NCI-H128 (cell line): ENCODE measurements at regions not wholly inside any gene's neighbourhood (a gene's known extent, or its start where the extent isn't known, plus 50 kb on each side); places are given as distances from the start of the nearest gene placed in this dataset.

Experiments used
- DNase-seq: peaks from one replicate; lab custom pipeline; 2025; ENCODE audit not compliant: unreplicated experiment; lab: John Stamatoyannopoulos, UW

DNA sequence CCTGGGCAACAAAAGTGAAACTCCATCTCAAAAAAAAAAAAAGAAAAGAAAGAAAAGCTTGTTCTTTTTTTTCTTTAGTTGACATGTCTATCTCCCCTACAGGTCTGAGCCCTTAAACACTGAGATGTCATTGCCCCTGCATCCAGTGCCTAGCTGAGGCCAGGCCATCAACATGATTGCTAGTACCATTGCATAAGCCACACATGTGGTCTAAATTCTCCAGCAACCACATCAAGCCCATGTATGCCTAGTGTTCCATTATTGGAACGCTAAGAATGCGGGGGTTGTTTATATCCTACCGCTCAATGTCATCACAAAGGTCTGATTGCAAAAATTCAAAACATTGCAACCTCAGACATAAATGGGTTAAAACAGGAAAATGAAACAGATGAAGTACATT lies 62.7 kb downstream of the NPTX2 start:
- DNase-seq: no peak

DNA sequence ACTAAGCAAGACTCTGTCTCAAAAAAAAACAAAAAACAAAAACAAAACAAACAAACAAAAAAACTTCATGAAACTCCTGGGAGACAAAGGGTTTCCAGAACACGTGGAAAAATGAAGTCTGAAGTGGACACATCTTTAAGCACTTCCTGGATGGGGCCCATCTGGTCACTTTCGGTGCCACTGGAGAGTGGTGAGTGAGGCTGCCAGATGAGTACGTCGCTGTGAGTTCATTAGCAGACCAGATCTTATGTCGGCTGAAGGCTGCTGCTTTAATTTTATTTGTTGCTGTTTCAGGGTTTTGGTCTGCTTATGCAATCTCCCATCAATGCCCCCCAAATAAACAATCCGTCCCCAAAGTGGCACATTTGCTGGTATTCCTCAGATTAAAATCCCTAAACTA lies 64.4 kb downstream of the NPTX2 start:
- DNase-seq: no peak

DNA sequence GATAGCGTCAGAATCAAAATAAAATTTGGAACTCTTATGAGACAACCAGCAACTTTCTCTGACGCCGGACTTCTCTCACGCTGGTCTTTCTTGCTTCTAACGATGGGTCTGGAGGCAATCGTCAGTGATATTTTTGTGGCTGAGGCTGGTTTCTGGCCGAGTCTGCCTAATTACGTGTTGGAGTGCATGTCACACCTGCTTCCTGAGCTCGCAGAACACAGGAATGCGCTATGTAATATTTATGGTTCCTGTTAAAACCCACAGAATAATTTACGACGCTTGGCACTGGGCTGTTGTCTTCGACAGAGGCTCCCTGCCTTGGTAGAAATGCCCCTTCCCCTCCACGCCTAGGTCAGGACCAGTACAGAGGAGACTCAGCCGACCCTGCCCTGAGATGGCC lies 64.9 kb downstream of the NPTX2 start:
- DNase-seq: no peak

DNA sequence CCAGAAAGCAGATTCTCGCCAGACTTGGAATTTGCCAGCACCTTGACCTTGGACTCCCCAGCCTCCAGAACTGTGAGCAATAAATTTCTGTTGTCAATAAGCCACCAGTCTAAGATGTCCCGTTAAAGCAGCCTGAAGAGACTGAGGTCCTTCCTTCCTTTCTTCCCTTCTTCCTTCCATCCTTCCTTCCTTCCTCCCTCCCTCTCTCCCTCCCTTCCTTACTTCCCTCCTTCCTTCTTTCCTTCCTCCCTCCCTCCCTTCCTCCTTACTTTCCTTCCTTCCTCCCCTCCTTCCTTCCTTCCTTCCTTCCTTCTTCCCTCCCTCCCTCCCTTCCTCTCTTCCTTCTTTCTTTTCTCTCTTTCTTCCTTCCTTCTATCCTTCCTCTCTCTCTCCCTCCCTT lies 66.4 kb downstream of the NPTX2 start:
- DNase-seq: no peak

DNA sequence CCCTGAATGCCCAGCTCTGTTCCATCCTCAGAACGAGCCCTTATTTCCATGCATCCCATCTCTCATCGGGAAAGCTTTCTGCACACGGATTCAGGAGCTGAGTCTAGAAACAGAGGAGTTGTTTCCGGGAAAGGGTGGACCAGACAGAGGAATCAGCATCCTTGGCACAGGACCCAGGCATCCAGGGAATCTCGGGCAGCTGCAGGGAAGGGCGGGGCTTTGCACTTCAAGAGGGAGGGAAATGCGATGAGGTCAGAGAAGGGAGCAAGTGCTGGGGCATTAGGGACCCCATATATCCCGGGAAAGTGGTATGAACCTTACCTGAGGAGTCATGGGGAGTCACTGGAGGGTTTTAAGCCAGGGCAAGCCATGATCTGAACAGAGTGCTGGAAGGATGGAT lies 68.5 kb downstream of the NPTX2 start:
- DNase-seq: no peak

DNA sequence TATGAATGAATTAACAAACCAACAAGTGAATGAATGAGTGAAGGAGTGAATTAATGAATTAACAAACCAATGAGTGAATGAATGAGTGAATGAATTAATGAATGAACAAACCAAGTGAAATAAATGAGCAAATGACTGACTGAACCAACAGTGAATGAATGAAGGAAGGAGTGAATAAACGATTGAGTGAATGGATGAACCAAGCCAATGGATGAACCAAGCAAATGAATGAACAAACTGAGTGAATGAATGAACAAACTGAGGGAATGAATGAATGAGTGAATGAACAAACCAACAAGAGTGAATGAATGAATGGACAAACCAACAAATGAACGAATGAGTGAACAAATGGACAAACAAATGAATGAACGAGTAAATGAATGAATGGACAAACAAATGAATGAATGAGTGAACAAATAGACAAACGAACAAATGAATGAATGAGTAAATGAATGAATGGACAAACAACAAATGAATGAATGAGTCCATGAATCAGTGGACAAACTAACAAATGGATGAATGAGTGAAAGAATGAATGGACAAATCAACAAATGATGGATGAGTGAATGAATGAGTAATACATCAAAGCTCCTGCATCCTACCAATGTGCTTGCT lies 69.5 kb downstream of the NPTX2 start:
- DNase-seq: no peak

DNA sequence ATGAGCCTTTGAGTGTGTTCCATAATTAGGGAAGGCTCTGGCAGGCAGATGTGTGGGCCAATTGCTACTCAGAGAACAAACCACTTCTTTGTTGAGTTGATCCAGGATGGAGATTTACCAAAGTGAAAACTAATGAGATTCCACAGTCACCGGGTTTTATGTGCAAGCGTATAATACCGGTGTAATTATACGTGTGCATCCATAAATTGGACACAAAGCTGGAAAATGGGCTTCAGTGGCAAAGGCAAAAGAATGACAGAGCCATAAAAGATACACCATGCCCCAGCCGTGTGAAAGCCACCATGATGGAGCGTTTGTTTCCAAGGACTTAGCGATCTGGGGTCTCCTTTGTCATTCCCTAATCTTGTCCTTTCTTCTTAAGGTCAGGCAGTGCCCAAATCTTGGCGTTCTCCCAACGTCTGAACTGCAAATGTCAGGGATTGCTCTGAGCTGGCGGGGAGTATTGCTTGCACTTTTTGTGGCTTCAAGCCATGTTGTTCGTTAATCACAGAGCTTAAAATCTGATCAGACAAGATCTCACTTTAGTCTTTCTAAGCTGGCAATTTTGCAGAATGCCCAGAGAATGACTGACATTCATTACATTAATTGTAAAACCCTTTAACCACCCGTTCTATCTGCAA lies 70.1 kb downstream of the NPTX2 start:
- DNase-seq: no peak

DNA sequence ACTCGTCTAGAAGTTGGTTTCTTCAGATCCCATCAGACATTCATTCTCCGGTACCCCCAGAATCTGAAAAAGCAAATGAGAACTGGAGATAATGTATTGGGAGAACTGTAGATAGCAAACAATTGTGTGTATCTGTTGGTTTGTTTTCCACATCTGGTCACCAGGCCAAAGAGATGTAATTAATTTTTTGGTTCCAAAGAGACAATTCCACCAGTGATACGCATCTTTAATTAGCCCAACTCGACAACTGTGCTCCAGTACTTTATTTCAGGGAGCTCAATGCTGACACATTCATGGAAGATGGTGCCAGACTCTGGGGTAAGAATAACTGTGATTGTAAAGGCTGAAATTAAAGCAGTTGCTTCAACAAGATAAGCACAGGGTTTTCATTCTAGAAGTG lies 74.5 kb downstream of the NPTX2 start:
- no peak for DNase-seq

DNA sequence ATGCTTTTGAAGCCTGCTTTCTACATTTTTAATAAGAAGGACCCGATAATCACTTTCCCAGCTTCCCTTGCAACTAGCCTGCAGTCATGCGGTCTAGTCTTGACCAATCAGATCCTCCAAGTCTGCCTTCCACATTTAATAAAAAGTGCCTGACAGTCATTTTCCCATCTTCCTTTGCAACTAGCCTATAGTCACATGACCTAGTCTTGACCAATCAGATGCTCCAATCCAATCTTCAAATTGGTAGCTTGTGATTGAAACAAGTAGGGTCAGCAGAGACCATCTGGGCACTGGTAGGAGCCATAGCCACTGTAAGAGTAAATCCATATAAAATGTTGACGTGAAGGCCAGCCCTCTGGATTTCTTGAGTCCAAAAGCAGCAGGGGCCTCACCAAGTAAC lies 80.0 kb downstream of the NPTX2 start:
- no peak for DNase-seq

DNA sequence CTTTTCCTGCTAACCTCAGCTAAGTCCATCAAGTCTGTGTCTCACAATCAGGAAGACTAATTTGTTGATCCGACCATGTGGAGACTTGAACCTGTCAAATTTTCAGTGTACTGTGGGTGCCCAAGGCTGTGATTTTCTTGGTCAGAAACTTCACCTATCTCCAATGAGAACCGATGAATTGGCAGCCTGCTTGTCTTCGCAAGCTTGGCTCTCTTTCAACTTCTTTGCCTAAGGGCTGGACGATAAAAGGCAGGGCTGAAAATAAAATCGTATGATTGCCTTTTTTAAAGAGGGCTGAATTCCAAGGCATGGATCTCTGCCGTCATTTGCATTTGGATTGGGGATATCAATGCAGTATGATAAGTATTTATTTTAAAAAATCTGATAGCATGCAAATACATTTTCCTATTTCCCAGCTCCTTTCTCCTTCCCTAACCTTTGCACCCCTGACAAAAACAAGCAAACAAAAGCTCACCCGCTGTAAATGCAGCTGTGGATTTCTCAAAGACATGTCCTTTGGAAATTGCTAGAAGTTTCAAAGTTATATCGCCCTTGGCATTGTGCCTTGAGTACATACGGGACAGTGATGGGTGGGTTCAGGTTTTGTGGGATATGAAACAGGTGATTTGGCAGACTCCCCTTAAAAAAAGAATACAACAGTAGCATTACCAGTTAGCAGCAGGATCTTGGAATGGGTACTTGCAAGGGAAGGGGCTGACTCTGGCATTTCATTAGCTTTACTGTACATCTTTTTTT lies 80.6 kb downstream of the NPTX2 start:
- no peak for DNase-seq

DNA sequence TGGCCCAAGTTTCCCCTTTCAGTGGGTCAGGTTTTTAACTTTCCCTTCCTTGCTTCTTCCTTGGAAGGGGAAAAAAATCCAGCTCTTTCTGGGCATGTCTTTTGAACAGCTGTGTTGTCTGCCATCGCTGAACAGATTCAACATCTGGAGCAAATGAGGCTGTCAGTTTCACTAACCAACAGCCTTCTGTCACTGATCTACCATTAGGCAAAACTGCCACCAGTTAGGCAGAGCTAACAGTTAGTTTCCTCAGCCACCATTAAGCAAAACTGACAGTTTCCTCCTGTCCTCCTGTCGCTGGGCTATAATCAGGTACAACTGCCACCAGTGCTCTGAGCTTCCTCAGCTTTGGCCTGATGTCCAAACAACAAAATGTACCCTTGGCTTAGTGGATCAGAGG lies 81.9 kb downstream of the NPTX2 start:
- DNase-seq: no peak

DNA sequence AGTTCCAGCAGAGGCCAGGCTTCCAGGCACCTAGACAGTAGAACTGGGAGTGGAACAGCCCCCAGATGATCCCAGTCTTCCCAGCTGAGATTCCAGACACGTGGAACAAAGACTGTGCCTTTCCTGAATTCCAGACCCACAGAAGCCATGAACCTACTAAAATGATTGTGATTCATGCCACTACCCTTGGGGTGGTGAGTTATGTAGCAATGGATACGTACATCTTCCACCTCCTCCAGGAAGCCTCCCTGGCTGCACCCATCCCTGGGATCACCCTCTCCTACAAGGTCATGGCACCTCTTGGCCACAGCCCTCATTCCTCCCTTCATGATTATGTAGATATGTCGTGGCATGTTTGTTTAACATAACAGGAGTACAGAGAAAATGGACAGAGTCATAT lies 83.4 kb downstream of the NPTX2 start:
- no peak for DNase-seq

DNA sequence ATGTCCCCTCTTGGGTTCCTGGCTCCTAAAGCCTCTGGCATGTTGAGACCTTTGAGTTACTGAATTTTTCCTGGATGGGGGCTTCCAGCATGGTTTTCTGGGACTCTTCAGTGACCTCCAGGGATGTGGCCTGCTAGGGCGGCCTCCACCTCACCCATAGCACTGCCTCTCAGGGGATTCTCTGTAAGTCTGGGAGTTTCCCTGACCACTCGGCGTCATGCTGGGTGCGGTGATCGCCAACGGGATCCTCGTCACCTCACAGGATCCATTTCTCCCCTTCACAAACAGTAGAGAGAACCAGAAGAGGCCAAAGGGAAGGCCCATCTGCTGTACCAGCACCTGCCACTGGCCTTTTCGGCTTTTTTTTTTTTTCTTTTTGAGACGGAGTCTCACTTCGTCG lies 84.3 kb downstream of the NPTX2 start:
- no peak for DNase-seq

DNA sequence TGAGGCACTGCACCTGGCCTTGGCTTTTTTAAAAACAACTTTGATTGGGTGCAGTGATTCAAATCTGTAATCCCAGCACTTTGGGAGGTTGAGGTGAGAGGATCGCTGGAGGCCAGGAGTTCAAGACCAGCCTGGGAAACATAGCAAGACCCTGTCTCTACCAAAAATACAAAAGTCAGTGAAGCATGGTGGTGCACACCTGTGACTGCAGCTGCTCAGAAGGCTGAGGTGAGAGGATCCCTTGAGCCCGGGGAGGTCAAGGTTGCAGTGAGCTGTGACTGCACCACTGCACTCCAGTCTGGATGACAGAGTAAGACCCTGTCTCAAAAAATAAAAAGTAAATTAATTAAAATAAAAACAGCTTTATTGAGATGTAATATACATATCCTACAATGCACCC lies 84.9 kb downstream of the NPTX2 start:
- no peak for DNase-seq

DNA sequence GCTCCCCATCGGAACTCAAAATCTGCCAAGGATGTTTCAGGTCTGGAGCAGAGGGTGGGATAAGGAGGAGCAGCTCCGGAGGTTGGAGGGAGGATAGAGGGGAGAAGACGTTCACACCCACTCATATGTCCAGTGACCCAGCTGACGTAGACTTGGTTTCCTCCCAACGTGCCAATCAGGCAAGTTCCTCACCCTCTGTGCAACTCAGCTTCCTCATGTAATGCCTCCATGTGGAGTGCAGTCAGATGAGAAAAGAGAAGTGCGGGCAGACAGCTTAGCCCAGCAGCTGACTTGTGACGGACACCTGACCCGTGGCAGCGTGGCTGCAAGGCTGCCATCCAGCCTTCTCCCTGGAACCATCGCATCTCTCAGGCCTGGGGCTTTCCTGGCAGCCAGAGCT lies 86.8 kb downstream of the NPTX2 start:
- DNase-seq: no peak

DNA sequence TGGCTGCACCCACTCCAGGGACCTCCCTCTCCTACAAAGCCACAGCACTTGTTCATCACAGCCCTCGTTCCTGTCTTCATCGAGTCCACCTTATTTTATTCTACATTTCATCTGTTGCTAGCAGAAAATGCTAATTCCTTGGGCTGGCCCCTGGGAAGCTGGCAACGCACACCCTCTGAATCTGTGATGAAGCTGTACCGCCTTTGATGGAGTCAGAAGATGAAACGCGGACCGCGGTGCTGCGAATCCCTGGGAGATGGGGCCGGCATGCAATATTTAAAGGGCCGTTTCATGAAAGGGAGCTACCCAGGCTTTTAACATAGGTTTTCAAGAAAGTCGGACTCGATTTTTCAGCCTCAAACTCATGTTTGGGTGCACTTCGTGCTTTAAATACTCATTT lies 88.5 kb downstream of the NPTX2 start:
- DNase-seq: no peak

DNA sequence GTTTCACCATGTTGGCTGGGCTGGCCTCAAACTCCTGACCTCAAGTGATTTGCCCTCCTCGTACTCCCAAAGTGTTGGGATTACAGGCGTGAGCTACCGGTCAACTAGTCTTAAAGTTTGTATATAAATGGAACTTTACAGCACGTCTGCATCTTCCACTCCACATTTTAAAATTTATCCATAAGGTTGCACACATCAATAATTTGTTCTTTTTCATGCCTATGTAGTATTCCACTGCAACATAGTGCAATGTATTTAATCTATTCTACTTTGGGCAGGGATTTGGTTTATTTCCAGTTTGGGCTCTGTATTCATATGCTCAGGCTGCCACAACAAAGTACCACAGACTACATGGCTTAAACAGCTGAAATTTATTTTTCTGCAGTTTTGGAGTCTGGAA lies 90.0 kb downstream of the NPTX2 start:
- no peak for DNase-seq

DNA sequence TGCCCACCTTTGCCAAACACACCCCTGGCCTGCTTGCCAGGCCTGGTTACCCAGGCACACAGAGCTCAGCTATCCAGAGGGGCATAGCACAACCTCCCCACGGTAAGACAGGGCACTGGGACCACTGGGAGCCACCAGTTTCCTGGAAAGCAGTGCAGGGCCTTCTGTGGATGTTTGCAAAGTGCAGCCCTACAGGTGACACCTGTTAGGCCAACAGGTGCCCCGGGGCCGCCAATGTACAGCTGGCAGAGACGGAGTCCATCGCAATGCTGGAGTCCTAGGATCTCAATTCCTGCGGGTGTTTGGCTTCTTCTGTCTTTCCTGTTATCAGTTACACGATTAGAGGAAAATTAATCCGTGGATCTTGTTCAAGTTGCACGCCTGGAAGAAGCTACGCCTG lies 94.9 kb downstream of the NPTX2 start:
- DNase-seq: no peak

DNA sequence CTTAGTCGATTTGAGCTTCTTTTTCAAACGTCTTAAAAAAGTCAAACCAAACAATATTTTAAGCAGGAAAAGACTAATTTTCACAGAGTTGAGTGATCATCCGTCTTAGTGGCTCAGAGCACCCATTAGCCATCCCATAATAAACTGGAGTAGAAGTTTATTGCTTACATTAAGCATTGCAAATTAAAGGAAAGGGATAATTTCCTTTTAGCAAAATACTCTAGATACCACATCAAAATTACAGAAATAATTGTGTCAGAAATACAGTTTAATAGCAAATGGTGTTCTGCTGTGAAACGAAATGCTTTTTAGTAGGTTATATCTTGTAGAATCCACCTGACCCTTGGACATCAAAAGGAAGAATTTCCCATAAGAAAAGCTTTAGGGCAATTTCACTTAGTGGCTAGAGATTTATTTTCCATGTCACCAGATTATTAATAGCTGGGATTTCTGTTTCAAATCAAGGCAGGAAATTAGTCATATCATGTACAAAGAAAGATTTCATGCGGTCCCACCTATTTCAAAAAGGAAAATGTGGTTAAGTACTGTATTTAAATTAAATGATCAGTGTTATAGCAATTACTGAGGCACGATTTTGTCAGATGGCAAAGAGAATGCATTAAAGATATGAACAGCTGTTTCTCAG lies 96.2 kb downstream of the NPTX2 start:
- no peak for DNase-seq

DNA sequence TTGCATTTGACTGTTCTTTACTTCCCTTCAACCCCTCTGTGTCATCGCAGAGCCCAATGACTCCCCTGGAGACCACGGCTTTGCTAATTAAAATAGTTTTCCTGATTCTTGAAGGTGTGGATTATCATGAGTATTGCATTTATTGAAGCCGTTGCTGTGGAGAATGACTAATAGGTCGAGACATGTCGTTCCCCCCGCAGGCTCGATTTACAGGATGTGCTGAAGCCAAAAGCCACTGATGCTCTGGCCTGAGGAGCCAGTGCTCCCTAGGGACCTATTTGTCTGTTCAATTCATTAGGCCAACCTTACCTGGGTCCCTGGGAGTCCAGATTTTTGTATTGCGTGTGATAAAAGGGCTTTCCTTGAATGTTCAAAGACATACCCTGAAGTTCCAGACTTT lies 102.3 kb downstream of the NPTX2 start:
- DNase-seq: no peak

DNA sequence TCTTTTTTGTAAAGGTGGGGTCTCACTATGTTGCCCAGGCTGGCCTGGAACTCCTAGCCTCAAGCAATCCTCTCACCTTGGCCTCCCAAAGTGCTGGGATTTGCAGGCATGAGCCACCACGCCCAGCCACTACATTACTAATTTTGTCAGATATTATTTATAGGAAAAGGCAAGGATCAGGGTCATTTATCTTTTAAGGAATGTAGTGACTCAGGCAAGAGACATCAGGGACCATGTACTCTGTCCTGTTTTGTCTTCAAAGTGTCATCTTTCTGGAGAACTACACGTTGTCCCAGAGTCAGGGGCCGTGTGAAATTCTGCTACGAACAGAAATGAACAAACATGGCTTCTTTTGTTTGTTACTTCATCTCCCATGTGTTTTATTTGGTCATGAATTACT lies 105.3 kb downstream of the NPTX2 start:
- DNase-seq: no peak

DNA sequence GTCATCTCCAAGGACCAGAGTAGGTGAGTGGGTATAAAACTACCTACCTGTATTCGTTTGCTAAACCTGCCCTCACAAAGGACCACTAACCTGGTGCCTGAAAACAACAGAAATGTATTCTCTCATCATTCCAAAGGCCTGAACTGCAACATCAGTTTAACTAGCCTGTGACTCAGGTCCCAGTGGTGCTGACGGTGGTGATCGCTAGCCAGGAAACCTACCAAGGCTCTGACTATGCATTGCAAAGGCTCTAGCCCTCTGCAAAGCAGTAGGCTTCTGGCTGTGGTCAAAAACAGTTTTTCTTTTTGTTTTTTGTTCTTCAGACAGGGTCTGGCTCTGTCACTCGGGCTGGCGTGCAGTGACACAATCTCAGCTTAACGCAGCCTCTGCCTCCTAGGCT lies 107.5 kb downstream of the NPTX2 start:
- DNase-seq: no peak
